Hepatocyte (in vitro differentiated cells): ENCODE measurements at regions not wholly inside any gene's neighbourhood (a gene's known extent, or its start where the extent isn't known, plus 50 kb on each side); places are given as distances from the start of the nearest gene placed in this dataset.

Experiments used
- DNase-seq: peaks from one replicate; pipeline ENCODE4 v3.0.0-alpha.2; 2016; ENCODE audit warnings: low spot score
- H2AFZ ChIP-seq: fragments of 200-600 bp; sonication (generic); 2 replicates; pipeline ENCODE4 v1.6.0; 2016; ENCODE audit warnings: antibody characterized with exemption, mild to moderate bottlenecking
- H3K27ac ChIP-seq: fragments of 200-600 bp; sonication (generic); 2 replicates; pipeline ENCODE4 v1.5.1; 2016; ENCODE audit warnings: mild to moderate bottlenecking
- H3K27me3 ChIP-seq: fragments of 200-600 bp; sonication (generic); 2 replicates; pipeline ENCODE4 v1.6.1; 2016
- H3K36me3 ChIP-seq: fragments of 200-600 bp; sonication (generic); replicated peaks from 2 replicates; pipeline ENCODE4 v1.5.1; 2016; ENCODE audit warnings: low read depth; ENCODE audit not compliant: insufficient read depth
- H3K4me1 ChIP-seq: fragments of 200-600 bp; sonication (generic); 2 replicates; pipeline ENCODE4 v1.5.1; 2016; ENCODE audit warnings: mild to moderate bottlenecking, moderate library complexity; ENCODE audit not compliant: insufficient read depth
- H3K4me2 ChIP-seq: fragments of 200-600 bp; sonication (generic); 2 replicates; pipeline ENCODE4 v1.6.0; 2016
- H3K4me3 ChIP-seq: fragments of 200-600 bp; sonication (generic); 2 replicates; pipeline ENCODE4 v1.5.1; 2016; ENCODE audit warnings: mild to moderate bottlenecking
- H3K79me2 ChIP-seq: fragments of 200-600 bp; sonication (generic); 2 replicates; pipeline ENCODE4 v1.6.0; 2017; ENCODE audit warnings: mild to moderate bottlenecking
- H3K9me2 ChIP-seq: fragments of 200-600 bp; sonication (generic); replicated peaks from 2 replicates; pipeline ENCODE4 v1.6.0; 2017; ENCODE audit warnings: mild to moderate bottlenecking; ENCODE audit not compliant: insufficient read depth
- H3K9me3 ChIP-seq: fragments of 200-600 bp; sonication (generic); 2 replicates; pipeline ENCODE4 v1.5.1; 2016; ENCODE audit warnings: low read depth, mild to moderate bottlenecking
- H4K20me1 ChIP-seq: fragments of 200-600 bp; sonication (generic); 2 replicates; pipeline ENCODE4 v1.6.0; 2016; ENCODE audit warnings: mild to moderate bottlenecking; ENCODE audit not compliant: insufficient read depth, poor library complexity, severe bottlenecking
- EZH2 ChIP-seq: fragments of 200-600 bp; sonication (generic); IDR thresholded peaks from 2 replicates; pipeline ENCODE4 v1.6.1; 2016; ENCODE audit warnings: antibody characterized with exemption, mild to moderate bottlenecking, borderline replicate concordance
- EZH2phosphoT487 ChIP-seq: fragments of 200-600 bp; sonication (generic); IDR thresholded peaks from one replicate; pipeline ENCODE4 v1.6.1; 2018; ENCODE audit warnings: antibody characterized with exemption, mild to moderate bottlenecking, low read depth, moderate library complexity; ENCODE audit not compliant: unreplicated experiment, severe bottlenecking
- WGBS: methylation state at CpG from one replicate; pipeline ENCODE4 v1.1.6; 2016; ENCODE audit warnings: low lambda C conversion rate; ENCODE audit errors: missing lambda C conversion rate; 5-methylcytosine and 5-hydroxymethylcytosine counted together
- TF ChIP-seq, protein P1 (sequence below): fragments of 200-600 bp; sonication (generic); IDR thresholded peaks from 2 replicates; pipeline ENCODE4 v1.5.1; 2016; ENCODE audit warnings: antibody characterized with exemption, mild to moderate bottlenecking; ENCODE audit not compliant: poor library complexity

DNA sequence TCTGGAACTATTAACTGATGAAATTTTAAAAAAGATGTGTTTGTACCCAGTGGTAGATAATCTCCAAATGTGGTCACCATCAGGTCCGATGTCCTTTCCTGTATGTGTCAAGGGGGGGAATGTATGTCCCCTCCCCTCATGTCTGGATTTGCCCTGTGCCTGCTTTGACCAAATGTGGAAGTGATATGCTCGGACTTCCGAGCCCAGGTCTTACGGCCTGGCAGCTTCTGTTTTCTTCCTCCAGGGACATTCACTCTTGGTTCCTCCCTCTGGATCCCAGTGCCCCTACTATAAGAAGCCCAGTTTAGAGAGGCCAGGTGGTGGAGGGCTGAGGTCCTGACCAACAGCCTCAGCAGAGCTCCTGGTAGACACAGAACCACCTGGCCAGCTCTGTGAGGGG lies 75.5 kb downstream of the CCR1 start:
- no peak overlapping the region for H2AFZ ChIP-seq
- TF ChIP-seq EZH2phosphoT487, result no peak
- TF ChIP-seq, protein P1, sequence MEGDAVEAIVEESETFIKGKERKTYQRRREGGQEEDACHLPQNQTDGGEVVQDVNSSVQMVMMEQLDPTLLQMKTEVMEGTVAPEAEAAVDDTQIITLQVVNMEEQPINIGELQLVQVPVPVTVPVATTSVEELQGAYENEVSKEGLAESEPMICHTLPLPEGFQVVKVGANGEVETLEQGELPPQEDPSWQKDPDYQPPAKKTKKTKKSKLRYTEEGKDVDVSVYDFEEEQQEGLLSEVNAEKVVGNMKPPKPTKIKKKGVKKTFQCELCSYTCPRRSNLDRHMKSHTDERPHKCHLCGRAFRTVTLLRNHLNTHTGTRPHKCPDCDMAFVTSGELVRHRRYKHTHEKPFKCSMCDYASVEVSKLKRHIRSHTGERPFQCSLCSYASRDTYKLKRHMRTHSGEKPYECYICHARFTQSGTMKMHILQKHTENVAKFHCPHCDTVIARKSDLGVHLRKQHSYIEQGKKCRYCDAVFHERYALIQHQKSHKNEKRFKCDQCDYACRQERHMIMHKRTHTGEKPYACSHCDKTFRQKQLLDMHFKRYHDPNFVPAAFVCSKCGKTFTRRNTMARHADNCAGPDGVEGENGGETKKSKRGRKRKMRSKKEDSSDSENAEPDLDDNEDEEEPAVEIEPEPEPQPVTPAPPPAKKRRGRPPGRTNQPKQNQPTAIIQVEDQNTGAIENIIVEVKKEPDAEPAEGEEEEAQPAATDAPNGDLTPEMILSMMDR, result no peak
- no peak for TF ChIP-seq EZH2
- no peak overlapping the region for H3K27ac ChIP-seq
- no peaks in the 10 kb centered on the region for H3K4me1 ChIP-seq
- no peak overlapping the region for H3K4me3 ChIP-seq
- no peaks in the 10 kb centered on the region for H3K9me2 ChIP-seq
- H3K36me3 ChIP-seq, result no peaks in the 10 kb centered on the region
- DNase-seq, result no peak
- H3K79me2 ChIP-seq, result no peaks in the 10 kb centered on the region
- no peaks in the 10 kb centered on the region for H4K20me1 ChIP-seq
- H3K9me3 ChIP-seq, result no peaks in the 10 kb centered on the region
- no peak overlapping the region for H3K4me2 ChIP-seq
- H3K27me3 ChIP-seq, result no peaks in the 10 kb centered on the region
- WGBS, result 95% methylated on average over 4 of the region's 4 CpGs

DNA sequence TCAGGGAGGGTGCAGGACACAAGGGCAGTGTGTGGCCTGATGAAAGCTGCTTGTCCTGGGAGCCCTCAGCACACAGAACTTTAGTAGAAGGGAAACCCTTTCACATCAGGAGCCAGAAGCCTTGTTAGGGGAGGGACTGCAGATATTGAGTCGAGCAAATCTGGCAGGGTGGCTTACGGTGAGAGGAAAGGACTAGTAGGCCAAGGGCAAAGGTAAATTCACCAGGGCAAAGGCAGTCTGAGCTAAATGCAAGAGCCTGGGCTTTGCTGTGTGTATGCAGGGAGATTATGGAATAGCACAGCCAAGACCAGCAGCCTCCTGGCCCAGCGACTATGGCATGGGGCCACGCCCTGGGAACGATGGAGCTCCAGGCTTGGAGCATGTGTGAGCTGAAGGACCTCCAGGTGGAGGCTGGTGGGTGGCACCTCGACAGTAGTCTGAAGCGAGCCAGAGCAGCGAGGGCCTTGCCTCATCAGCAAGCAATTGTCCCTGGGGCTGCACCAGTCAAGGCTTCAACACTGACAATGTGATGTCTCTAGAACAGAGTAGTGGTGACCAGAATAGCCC lies 76.1 kb downstream of the CCR1 start:
- TF ChIP-seq EZH2phosphoT487, result no peak
- TF ChIP-seq, protein P1, result no peak
- no peak for TF ChIP-seq EZH2
- H3K27me3 ChIP-seq, result no peaks in the 10 kb centered on the region
- H3K9me3 ChIP-seq, result no peaks in the 10 kb centered on the region
- H3K4me1 ChIP-seq, result no peaks in the 10 kb centered on the region
- no peak overlapping the region for H3K4me2 ChIP-seq
- H3K36me3 ChIP-seq, result no peaks in the 10 kb centered on the region
- H3K79me2 ChIP-seq, result no peaks in the 10 kb centered on the region
- no peaks in the 10 kb centered on the region for H4K20me1 ChIP-seq
- WGBS, result 91% methylated on average over 8 of the region's 8 CpGs
- no peaks in the 10 kb centered on the region for H3K9me2 ChIP-seq
- H2AFZ ChIP-seq, result no peak overlapping the region
- H3K27ac ChIP-seq, result no peak overlapping the region
- H3K4me3 ChIP-seq, result no peak overlapping the region
- DNase-seq, result no peak

DNA sequence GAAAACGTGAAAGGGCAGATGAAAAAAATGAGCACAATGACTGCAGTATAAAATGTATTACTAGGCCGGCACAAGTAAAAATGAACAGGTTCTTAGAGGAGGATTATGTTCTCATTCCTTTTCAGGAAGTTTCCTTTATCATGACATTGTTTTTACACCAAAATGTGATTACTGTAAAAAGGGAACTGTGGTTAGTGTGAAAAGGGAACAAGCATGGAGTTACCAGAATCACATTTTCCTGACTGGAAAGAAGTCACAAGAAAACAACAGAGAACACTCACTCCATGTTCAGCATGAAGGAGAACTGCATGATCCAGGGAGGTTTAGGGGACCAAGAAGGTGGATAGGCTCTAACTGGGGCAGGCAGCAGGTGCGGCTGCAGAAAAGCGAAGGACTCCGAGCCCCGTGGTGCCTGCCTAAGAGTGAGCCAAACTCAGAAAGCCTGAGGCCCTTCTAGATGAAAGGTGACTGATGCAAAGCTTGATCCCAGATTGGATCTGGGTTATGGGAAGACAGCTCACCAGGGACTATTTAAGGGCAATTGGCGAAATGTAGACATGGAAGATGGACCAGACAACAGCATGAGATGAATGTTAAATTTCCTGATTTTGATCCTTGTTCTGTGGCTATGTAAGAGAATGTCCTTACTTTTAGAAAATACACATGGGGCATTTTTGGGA lies 77.3 kb downstream of the CCR1 start:
- no peaks in the 10 kb centered on the region for H4K20me1 ChIP-seq
- H3K4me3 ChIP-seq, result no peak overlapping the region
- no peaks in the 10 kb centered on the region for H3K27me3 ChIP-seq
- DNase-seq, result no peak
- H2AFZ ChIP-seq, result no peak overlapping the region
- no peak overlapping the region for H3K27ac ChIP-seq
- H3K4me1 ChIP-seq, result no peaks in the 10 kb centered on the region
- no peak overlapping the region for H3K4me2 ChIP-seq
- no peaks in the 10 kb centered on the region for H3K36me3 ChIP-seq
- no peaks in the 10 kb centered on the region for H3K79me2 ChIP-seq
- TF ChIP-seq, protein P1, result no peak
- TF ChIP-seq EZH2phosphoT487 (no peak), EZH2 (no peak)
- H3K9me3 ChIP-seq, result no peaks in the 10 kb centered on the region
- 91% methylated on average over 7 of the region's 7 CpGs for WGBS
- no peaks in the 10 kb centered on the region for H3K9me2 ChIP-seq
